Endothelial cell (in vitro differentiated cells): ENCODE measurements at regions not wholly inside any gene's neighbourhood (a gene's known extent, or its start where the extent isn't known, plus 50 kb on each side); places are given as distances from the start of the nearest gene placed in this dataset.
A peak's percentile ranks its signal among the peaks of the same experiment; 100 is the strongest.

Experiments
- DNase-seq: peaks from one replicate; pipeline ENCODE4 v3.0.0; 2021; ENCODE audit warnings: low spot score
- H3K27ac Mint-ChIP-seq: one replicate; pipeline ENCODE4 v1.8.0; 2021; ENCODE audit warnings: mixed read lengths, inconsistent platforms; ENCODE audit not compliant: unreplicated experiment
- H3K27me3 Mint-ChIP-seq: one replicate; pipeline ENCODE4 v1.8.0; 2021; ENCODE audit warnings: mild to moderate bottlenecking, moderate library complexity, mixed read lengths, inconsistent platforms; ENCODE audit not compliant: unreplicated experiment
- H3K36me3 Mint-ChIP-seq: one replicate; pipeline ENCODE4 v1.8.0; 2021; ENCODE audit warnings: mild to moderate bottlenecking, low read depth, mixed read lengths, inconsistent platforms; ENCODE audit not compliant: unreplicated experiment
- H3K4me1 Mint-ChIP-seq: one replicate; pipeline ENCODE4 v1.8.0; 2021; ENCODE audit warnings: mild to moderate bottlenecking, mixed read lengths, inconsistent platforms; ENCODE audit not compliant: unreplicated experiment
- H3K4me3 Mint-ChIP-seq: one replicate; pipeline ENCODE4 v1.8.0; 2021; ENCODE audit warnings: mild to moderate bottlenecking, mixed read lengths, inconsistent platforms; ENCODE audit not compliant: unreplicated experiment
- H3K9me3 Mint-ChIP-seq: one replicate; pipeline ENCODE4 v1.8.0; 2021; ENCODE audit warnings: mixed read lengths, inconsistent platforms; ENCODE audit not compliant: unreplicated experiment
- TF ChIP-seq, protein P1 (sequence below): fragments of 200-600 bp; sonication (generic); IDR thresholded peaks from one replicate; pipeline ENCODE4 v1.5.0; 2021; ENCODE audit warnings: antibody characterized with exemption; ENCODE audit not compliant: unreplicated experiment

DNA sequence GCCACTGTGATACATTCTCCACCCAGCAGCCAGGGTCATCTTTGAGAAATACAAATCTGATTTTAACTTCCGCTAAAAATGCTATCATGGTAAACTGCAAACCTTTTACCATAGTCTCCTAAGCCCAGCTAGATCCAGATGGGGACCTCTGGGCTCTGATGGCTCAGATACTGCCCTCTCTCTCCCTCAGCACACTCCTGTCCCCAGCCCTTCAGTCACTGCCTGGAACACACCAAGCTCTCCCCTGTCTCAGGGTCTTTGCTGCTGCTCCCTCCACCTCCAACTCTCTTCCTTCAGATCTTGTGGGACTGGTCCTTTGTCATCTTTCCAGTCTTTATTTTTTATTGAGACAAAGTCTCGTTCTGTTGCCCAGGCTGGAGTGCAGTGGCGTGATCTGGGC lies 65.1 kb downstream of the SPRY4 start:
- H3K27me3 Mint-ChIP-seq = no peaks in the 10 kb centered on the region
- H3K36me3 Mint-ChIP-seq = peaks cover 3% of the 10 kb centered on the region
- peak overlapping the region; percentile 87 for H3K27ac Mint-ChIP-seq
- H3K4me3 Mint-ChIP-seq = no peak overlapping the region
- peaks cover 52% of the 10 kb centered on the region for H3K4me1 Mint-ChIP-seq
- TF ChIP-seq, protein P1, sequence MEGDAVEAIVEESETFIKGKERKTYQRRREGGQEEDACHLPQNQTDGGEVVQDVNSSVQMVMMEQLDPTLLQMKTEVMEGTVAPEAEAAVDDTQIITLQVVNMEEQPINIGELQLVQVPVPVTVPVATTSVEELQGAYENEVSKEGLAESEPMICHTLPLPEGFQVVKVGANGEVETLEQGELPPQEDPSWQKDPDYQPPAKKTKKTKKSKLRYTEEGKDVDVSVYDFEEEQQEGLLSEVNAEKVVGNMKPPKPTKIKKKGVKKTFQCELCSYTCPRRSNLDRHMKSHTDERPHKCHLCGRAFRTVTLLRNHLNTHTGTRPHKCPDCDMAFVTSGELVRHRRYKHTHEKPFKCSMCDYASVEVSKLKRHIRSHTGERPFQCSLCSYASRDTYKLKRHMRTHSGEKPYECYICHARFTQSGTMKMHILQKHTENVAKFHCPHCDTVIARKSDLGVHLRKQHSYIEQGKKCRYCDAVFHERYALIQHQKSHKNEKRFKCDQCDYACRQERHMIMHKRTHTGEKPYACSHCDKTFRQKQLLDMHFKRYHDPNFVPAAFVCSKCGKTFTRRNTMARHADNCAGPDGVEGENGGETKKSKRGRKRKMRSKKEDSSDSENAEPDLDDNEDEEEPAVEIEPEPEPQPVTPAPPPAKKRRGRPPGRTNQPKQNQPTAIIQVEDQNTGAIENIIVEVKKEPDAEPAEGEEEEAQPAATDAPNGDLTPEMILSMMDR = no peak
- no peaks in the 10 kb centered on the region for H3K9me3 Mint-ChIP-seq
- DNase-seq = no peak

DNA sequence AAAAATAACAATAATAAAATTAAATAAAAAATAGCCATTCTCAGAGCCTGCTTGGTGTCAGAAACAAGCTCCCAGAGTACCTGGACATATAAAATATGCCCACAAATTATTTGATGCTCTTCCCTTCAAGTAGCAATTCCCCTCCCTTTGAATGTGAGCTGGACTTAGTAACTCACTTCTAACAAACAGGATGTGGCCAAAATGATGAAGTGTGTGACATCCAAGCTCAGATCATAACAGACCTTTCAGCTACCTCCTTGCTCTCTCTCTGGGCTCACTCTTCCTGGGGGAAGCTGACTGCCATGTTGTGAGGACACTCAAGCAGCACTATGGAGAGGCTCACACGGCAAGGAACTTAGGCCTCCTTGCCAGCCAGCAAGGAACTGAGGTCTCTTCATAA lies 69.0 kb downstream of the SPRY4 start:
- no peak for DNase-seq
- H3K4me3 Mint-ChIP-seq = no peak overlapping the region
- no peaks in the 10 kb centered on the region for H3K36me3 Mint-ChIP-seq
- no peak overlapping the region for H3K27ac Mint-ChIP-seq
- TF ChIP-seq, protein P1 = no peak
- H3K4me1 Mint-ChIP-seq = peaks cover 24% of the 10 kb centered on the region
- H3K27me3 Mint-ChIP-seq = no peaks in the 10 kb centered on the region
- H3K9me3 Mint-ChIP-seq = no peaks in the 10 kb centered on the region

DNA sequence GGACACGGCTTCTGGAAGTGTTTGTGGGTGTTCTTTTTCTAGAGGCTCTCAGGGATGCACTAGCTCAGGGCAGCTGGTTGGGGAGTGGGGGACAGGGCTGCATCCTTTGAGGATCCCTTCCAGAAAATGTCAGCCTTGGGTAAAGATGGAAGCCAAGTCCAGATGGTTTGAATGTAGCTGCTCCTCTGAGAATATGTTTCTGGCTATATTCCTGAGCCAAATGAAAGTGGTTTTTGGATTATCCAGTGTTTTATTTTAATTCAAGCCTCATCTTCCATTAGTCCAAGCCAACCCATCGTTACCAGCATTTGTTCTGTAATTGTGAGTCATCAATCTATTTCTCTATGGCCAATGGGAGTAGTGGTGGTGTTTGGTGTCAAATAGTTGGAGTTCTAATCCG lies 70.4 kb downstream of the SPRY4 start:
- no peak overlapping the region for H3K4me3 Mint-ChIP-seq
- H3K27me3 Mint-ChIP-seq = no peaks in the 10 kb centered on the region
- H3K27ac Mint-ChIP-seq = no peak overlapping the region
- TF ChIP-seq, protein P1 = no peak
- H3K36me3 Mint-ChIP-seq = no peaks in the 10 kb centered on the region
- H3K9me3 Mint-ChIP-seq = no peaks in the 10 kb centered on the region
- peaks cover 11% of the 10 kb centered on the region for H3K4me1 Mint-ChIP-seq
- no peak for DNase-seq

DNA sequence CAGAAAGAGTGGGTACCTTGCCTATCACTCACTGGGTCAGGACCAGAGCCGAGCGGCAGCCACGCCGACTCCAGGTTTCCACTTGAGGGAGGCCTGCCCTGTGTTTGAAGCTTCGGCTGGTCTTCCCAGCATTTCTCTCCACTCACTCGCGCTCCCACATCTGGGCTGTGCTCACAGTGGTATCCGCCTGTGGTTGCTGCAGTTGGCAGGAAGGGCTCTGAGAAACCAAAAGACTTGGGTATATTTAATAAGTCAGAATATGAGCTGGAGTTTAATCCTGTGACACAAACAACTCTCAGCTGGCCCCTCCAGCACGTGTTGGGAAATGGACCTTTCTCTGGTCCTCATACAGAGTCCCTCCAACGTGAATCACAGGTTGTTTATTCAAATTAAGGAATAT lies 70.9 kb downstream of the SPRY4 start:
- Mint-ChIP-seq H3K27me3 (no peaks in the 10 kb centered on the region), H3K27ac (no peak overlapping the region), H3K36me3 (no peaks in the 10 kb centered on the region), H3K4me1 (peaks cover 10% of the 10 kb centered on the region), H3K9me3 (no peaks in the 10 kb centered on the region), H3K4me3 (no peak overlapping the region)
- DNase-seq = no peak
- TF ChIP-seq, protein P1 = no peak

- Mint-ChIP-seq H3K9me3 (no peaks in the 10 kb centered on the region), H3K36me3 (peaks cover 4% of the 10 kb centered on the region), H3K4me1 (peaks cover 34% of the 10 kb centered on the region), H3K27ac (no peak overlapping the region), H3K27me3 (no peaks in the 10 kb centered on the region), H3K4me3 (no peak overlapping the region)
- TF ChIP-seq, protein P1 = no peak
- no peak for DNase-seq
Measured at GRCh38 chr5:142250119-142250518, 74.7 kb downstream of the SPRY4 start.
